ENCODE measurements at regions not wholly inside any gene's neighbourhood (a gene's known extent, or its start where the extent isn't known, plus 50 kb on each side); places are given as distances from the start of the nearest gene placed in this dataset.

DNA sequence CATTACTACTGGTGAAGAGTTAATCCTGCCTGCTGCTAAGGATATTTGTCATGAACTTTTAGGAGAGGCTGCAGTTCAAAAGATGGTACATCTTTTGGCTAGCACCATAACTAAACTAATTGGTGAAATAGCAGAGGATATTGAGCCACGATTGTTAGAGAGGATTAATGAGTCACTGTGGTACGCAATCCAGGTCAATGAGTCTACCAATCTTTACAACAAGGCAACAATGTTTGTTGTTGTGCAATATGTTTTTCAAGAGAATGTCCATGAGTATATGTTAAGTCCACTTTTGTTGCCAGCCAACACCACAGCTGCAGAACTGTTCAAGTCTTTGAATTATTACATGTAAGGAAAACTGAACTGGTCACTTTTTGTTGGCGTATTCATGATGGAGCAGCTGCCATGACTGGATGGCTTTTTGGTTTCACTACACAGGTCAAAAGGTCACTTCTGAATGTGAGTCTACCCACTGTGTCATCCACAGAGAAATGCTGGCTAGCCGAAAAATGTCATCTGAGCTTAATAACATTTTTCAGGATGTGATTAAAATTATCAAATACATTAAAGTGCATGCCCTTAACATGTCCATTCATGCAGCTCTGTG is 402.6 kb upstream of the KIF2B start:
- H3K4me3 ChIP-seq (ENCODE audit: low read depth, low read length), result no peak overlapping the region
- no peak for DNase-seq (ENCODE audit: low read depth)
- TF ChIP-seq, protein P1, sequence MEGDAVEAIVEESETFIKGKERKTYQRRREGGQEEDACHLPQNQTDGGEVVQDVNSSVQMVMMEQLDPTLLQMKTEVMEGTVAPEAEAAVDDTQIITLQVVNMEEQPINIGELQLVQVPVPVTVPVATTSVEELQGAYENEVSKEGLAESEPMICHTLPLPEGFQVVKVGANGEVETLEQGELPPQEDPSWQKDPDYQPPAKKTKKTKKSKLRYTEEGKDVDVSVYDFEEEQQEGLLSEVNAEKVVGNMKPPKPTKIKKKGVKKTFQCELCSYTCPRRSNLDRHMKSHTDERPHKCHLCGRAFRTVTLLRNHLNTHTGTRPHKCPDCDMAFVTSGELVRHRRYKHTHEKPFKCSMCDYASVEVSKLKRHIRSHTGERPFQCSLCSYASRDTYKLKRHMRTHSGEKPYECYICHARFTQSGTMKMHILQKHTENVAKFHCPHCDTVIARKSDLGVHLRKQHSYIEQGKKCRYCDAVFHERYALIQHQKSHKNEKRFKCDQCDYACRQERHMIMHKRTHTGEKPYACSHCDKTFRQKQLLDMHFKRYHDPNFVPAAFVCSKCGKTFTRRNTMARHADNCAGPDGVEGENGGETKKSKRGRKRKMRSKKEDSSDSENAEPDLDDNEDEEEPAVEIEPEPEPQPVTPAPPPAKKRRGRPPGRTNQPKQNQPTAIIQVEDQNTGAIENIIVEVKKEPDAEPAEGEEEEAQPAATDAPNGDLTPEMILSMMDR (IDR thresholded peaks at IDR 0.05; ENCODE audit: insufficient read depth, low read length), result no peak

DNA sequence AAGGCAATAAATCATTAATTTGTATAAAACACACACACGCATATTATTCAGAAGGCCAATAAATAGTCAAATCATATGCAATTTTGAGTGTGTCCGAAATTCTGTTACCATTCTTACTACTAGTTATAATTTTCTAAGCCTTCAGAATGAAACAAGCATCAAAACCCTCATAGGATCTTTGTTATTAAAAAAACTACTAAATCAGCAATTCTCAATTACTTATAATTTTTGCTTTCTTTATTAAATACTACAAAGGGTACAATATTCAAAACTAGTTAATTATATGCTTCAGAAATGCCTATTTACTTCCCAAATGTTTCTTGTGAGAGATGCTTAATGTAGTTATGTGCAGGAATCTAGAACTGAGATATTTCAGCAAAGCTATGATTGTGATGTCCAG is 413.1 kb upstream of the KIF2B start:
- no peak overlapping the region for H3K4me3 ChIP-seq (ENCODE audit: low read depth, low read length)
- TF ChIP-seq, protein P1 (IDR thresholded peaks at IDR 0.05; ENCODE audit: insufficient read depth, low read length), result no peak
- DNase-seq (ENCODE audit: low read depth), result no peak

DNA sequence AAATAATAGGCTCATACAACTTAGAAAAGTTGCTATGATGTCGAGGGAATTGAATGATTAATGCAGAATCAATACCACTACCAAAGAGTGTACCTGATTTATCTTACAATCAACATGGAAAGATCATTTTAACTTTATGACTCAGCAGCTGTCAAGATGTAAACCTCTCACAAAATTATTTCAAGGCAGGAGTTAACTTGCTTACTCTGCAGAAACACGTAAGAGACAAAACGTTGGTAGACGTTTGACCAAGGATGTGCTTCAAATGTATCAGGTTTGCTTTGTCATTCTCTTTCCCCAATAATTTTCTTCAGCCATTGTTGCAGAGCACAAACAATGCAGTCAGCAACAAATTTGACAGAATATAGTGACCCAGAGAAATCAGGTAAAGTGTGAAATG is 415.8 kb upstream of the KIF2B start:
- no peak overlapping the region for H3K4me3 ChIP-seq (ENCODE audit: low read depth, low read length)
- no peak for DNase-seq (ENCODE audit: low read depth)
- TF ChIP-seq, protein P1 (IDR thresholded peaks at IDR 0.05; ENCODE audit: insufficient read depth, low read length), result no peak

DNA sequence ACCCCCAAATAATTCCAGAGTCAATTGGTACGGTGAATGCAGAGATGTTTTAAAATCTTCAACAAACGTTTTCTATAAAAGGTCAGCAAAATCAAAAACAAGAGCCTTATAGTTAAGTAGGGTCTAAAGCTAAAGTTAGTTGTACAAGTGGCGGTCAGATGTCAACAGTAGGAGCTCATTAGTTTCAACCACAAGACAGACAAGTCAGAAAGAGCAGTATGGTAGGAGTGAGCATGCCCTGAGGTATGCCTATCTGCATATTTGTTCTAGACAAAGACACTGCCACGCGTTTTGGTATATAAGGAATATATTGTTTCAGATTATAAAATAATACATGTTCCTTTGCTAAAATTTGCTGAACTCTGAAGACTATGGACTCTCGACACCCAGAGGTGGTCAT is 431.5 kb upstream of the KIF2B start:
- H3K4me3 ChIP-seq (ENCODE audit: low read depth, low read length), result no peak overlapping the region
- TF ChIP-seq, protein P1 (IDR thresholded peaks at IDR 0.05; ENCODE audit: insufficient read depth, low read length), result no peak
- DNase-seq (ENCODE audit: low read depth), result no peak

DNA sequence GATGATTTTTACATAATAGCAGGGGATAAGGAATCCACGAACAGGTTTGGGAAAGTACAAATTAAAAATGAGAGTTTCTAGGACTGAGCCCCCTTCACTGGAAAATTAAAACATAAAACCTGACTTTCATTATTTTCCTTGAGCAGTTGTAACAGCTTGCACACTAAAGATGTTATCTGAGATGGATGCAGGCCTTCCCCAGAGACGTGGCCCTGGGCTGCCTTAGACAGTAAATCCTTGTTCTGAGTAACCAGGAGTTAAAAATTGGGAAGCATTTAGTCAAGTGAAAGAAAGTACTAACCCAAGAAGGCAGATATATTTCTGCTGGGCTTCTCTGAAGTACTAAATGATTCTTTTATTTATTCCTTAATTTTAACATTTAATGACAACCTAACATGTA is 432.2 kb upstream of the KIF2B start:
- DNase-seq (ENCODE audit: low read depth), result no peak
- TF ChIP-seq, protein P1 (IDR thresholded peaks at IDR 0.05; ENCODE audit: insufficient read depth, low read length), result no peak

DNA sequence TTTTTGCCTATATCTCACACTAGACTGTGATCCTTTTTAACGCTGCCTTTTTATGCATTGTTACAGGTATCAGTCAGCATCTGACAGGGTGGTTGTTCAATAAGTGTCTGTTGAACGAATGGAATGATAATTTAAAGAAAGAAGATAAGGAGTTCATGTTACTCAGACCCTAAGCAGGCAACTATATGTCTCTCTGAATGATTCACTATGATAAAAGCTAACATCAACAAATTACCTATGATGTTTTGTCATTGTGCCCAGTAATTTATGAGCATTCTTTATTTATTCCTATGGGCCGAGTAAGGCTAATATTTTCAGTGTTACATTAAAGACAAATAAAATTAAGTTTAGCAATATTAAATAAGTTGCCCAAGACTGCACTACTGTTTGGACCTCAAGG is 435.0 kb upstream of the KIF2B start:
- DNase-seq (ENCODE audit: low read depth), result no peak
- TF ChIP-seq, protein P1 (IDR thresholded peaks at IDR 0.05; ENCODE audit: insufficient read depth, low read length), result no peak
- no peak overlapping the region for H3K4me3 ChIP-seq (ENCODE audit: low read depth, low read length)

More for the DNA sequence above, 432.2 kb upstream of the KIF2B start:
- H3K4me3 ChIP-seq (ENCODE audit: low read depth, low read length), result no peak overlapping the region

DNA sequence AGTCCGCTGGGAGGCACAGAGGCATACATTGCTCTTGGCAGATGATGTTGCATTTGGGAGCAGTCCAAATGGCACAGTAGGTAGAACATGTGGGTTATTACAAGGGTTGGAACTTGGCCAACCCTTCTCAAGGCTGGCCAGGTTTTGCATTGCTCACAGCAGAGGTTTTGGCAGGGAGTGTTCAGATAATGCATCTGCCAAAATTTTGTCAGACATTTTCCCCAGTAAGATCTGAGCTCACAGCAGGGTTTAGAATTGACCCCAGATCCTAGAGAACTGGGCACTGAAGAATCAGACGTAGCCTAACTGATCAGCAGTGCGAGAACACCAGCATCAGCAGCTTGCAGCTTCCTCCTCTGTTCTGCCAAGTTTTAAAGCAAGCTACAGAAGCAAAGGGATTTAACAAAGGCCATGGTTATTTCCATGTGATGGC is 468.8 kb upstream of the KIF2B start:
- TF ChIP-seq, protein P1 (IDR thresholded peaks at IDR 0.05; ENCODE audit: insufficient read depth, low read length), result no peak
- DNase-seq (ENCODE audit: low read depth), result no peak
- H3K4me3 ChIP-seq (ENCODE audit: low read depth, low read length), result no peak overlapping the region
